ENCODE measurements at regions not wholly inside any gene's neighbourhood (a gene's known extent, or its start where the extent isn't known, plus 50 kb on each side); places are given as distances from the start of the nearest gene placed in this dataset.

DNA sequence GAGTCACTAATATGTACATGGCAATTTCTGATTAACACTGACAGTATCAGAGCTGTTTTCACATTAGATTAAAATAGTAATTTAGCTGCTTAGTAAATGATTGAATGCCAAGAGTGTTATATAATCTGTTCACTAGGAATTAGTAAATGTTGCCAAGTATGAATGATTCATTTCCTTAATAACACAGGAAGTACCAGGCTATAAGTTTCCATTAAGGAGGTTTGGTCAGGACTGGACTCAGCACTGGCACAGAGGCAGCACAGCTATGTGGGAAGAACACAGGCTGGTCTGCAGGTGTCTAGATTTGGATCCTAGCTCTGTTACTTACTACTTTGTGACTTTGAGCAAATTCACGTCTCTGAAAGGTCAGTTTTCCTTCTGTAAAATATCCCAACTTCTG is 97.2 kb downstream of the TDRD15 start:
- no TSS peak for BruUV-seq (replicated peaks)
- no peaks in the 10 kb centered on the region for H3K4me1 ChIP-seq (ENCODE audit: control insufficient read depth in 1 of 2, insufficient read depth in 2 of 2, low read length in 2 of 2)
- 0 out of 2 replicates have a peak, but pooled peaks cover 3% of the 10 kb centered on the region for H3K27me3 ChIP-seq (ENCODE audit: insufficient read depth, low read length)
- no peaks in the 10 kb centered on the region for H3K9me3 ChIP-seq (ENCODE audit: control insufficient read depth in 1 of 2, insufficient read depth in 1 of 2, low read depth in 1 of 2, low read length in 2 of 2)
- ChIA-PET CTCF (no interaction called here), POLR2A (no interaction called here), RAD21 (ENCODE audit: low non-redundant PET in 1 of 2, low total read pairs in 2 of 2, uncharacterized antibody in 2 of 2, unreplicated experiment in 2 of 2) (no interaction called here)
- no peak overlapping the region for H3K27ac ChIP-seq (ENCODE audit: low read depth, low read length)
- no peaks in the 10 kb centered on the region for H3K9me2 ChIP-seq (ENCODE audit: insufficient read depth)
- no peak for DNase-seq (ENCODE audit: low read depth, low spot score)
- no peak overlapping the region for H3K4me3 ChIP-seq (replicated peaks in 1 of 2; ENCODE audit: low read depth in 1 of 2, low read length in 2 of 2)
- no peak overlapping the region for H2AFZ ChIP-seq (ENCODE audit: low read depth, low read length, poor library complexity, severe bottlenecking)
- no peaks in the 10 kb centered on the region for H3K36me3 ChIP-seq (ENCODE audit: control insufficient read depth in 1 of 2, insufficient read depth in 2 of 2, low read length in 2 of 2)
- H4K20me1 ChIP-seq (ENCODE audit: insufficient read depth), result no peaks in the 10 kb centered on the region
- no peak overlapping the region for H3K4me2 ChIP-seq (ENCODE audit: low read length)
- no peak overlapping the region for H3K9ac ChIP-seq (ENCODE audit: low read length)
- no peak for ATAC-seq
- TF ChIP-seq EZH2phosphoT487 (IDR thresholded peaks at IDR 0.05; ENCODE audit: borderline replicate concordance), result no peak
- TF ChIP-seq CEBPB (IDR thresholded peaks at IDR 0.05; ENCODE audit: low read depth), result no peak
- TF ChIP-seq, protein P1, sequence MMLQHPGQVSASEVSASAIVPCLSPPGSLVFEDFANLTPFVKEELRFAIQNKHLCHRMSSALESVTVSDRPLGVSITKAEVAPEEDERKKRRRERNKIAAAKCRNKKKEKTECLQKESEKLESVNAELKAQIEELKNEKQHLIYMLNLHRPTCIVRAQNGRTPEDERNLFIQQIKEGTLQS (IDR thresholded peaks at IDR 0.05), result no peak
- TF ChIP-seq, protein P2, sequence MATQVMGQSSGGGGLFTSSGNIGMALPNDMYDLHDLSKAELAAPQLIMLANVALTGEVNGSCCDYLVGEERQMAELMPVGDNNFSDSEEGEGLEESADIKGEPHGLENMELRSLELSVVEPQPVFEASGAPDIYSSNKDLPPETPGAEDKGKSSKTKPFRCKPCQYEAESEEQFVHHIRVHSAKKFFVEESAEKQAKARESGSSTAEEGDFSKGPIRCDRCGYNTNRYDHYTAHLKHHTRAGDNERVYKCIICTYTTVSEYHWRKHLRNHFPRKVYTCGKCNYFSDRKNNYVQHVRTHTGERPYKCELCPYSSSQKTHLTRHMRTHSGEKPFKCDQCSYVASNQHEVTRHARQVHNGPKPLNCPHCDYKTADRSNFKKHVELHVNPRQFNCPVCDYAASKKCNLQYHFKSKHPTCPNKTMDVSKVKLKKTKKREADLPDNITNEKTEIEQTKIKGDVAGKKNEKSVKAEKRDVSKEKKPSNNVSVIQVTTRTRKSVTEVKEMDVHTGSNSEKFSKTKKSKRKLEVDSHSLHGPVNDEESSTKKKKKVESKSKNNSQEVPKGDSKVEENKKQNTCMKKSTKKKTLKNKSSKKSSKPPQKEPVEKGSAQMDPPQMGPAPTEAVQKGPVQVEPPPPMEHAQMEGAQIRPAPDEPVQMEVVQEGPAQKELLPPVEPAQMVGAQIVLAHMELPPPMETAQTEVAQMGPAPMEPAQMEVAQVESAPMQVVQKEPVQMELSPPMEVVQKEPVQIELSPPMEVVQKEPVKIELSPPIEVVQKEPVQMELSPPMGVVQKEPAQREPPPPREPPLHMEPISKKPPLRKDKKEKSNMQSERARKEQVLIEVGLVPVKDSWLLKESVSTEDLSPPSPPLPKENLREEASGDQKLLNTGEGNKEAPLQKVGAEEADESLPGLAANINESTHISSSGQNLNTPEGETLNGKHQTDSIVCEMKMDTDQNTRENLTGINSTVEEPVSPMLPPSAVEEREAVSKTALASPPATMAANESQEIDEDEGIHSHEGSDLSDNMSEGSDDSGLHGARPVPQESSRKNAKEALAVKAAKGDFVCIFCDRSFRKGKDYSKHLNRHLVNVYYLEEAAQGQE (IDR thresholded peaks at IDR 0.05; ENCODE audit: low read depth), result no peak
- TF ChIP-seq SP1 (IDR thresholded peaks at IDR 0.05; ENCODE audit: low read depth), result no peak
- no peak for TF ChIP-seq EGR1 (IDR thresholded peaks at IDR 0.05; ENCODE audit: low read depth)
- no peak for TF ChIP-seq ELF1 (IDR thresholded peaks at IDR 0.05; ENCODE audit: borderline replicate concordance, low read depth)
- TF ChIP-seq POLR2A (IDR thresholded peaks at IDR 0.05; ENCODE audit: borderline replicate concordance, extremely low read depth, insufficient read depth, insufficient read length), result no peak
- no peak for TF ChIP-seq ZNF274 (IDR thresholded peaks at IDR 0.05; ENCODE audit: low read depth, low read length)
- TF ChIP-seq CTCF (IDR thresholded peaks at IDR 0.05 in 2 of 3, conservative IDR thresholded peaks at IDR 0.05 in 1 of 3; ENCODE audit: borderline replicate concordance in 1 of 3, insufficient read depth in 1 of 3, low read depth in 2 of 3, low read length in 2 of 3), result no peak
- TF ChIP-seq, protein P3, sequence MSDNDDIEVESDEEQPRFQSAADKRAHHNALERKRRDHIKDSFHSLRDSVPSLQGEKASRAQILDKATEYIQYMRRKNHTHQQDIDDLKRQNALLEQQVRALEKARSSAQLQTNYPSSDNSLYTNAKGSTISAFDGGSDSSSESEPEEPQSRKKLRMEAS (IDR thresholded peaks at IDR 0.05), result no peak
- no peak for TF ChIP-seq SIN3A (IDR thresholded peaks at IDR 0.05; ENCODE audit: low read depth)
- TF ChIP-seq SRF (IDR thresholded peaks at IDR 0.05; ENCODE audit: low read depth), result no peak
- TF ChIP-seq RAD21 (IDR thresholded peaks at IDR 0.05; ENCODE audit: low read depth), result no peak
- TF ChIP-seq JUND (IDR thresholded peaks at IDR 0.05), result no peak
- no peak for TF ChIP-seq YY1 (IDR thresholded peaks at IDR 0.05; ENCODE audit: extremely low read depth, insufficient replicate concordance, low read depth, low read length)
- no peak for TF ChIP-seq TCF7L2 (IDR thresholded peaks at IDR 0.05; ENCODE audit: borderline replicate concordance, extremely low read depth, insufficient read depth, insufficient read length)
- intact Hi-C loops (cut with micrococcal nuclease), result no loop called here
- no peaks in the 10 kb centered on the region for H3K79me2 ChIP-seq (ENCODE audit: insufficient read depth, low read length)
